T-helper 2 cell treated with Interferon-gamma antibody and Interleukin-4, amounts not matched to agents 100 ng/mL and 5 ng/mL, for 36 hours (primary cell): ENCODE measurements at regions not wholly inside any gene's neighbourhood (a gene's known extent, or its start where the extent isn't known, plus 50 kb on each side); places are given as distances from the start of the nearest gene placed in this dataset.
"Not testable (repeated sequence)": the region's sequence is repeated elsewhere in the genome, so short reads cannot be mapped to it uniquely, and the experiment has no call there.

Experiments used
- intact Hi-C: fragments of 100-400 bp; cut with micrococcal nuclease; formaldehyde crosslinking; loops from one replicate; pipeline ENCODE4 v1.15.1; 2023

DNA sequence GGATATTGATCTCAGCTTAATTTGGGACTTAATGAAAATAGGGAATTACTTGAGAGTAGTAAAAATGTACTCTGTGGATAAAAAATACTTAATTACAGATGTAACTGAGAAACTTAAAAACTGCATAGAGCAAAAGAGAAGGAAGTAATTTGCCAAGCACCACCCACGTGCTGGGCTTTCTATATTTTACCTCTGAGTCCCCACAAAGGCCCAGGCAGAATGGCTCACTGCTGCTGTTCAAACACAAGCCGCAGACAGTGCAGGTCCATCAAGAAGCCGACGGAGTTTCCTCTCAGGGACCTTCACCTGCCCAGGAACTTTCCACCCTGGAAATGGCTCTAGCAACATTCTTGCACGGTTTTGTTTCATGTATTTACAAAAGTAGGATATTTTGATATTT, 77.2 kb upstream of the TRPM1 start:
- intact Hi-C loops = no loop called here

DNA sequence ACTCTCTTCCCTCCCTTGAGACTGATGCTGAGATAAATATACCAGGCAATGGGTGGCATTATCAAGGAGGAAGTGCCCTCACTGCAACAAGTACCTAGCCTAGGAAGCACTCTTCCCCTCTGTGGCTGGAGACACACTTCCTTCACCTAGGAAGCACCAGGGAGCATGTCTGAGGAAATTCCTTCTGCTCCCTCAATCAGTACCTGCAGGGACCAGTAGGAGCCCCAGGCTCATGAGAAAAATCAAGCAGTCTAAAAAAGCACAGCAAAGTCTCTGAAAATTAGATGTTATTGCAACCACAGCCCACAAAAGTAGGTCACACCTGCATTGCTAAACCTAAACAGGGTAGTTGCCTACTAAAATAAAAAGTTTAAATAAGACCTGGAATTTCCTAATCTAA, 78.2 kb upstream of the TRPM1 start:
- intact Hi-C loops = no loop called here

DNA sequence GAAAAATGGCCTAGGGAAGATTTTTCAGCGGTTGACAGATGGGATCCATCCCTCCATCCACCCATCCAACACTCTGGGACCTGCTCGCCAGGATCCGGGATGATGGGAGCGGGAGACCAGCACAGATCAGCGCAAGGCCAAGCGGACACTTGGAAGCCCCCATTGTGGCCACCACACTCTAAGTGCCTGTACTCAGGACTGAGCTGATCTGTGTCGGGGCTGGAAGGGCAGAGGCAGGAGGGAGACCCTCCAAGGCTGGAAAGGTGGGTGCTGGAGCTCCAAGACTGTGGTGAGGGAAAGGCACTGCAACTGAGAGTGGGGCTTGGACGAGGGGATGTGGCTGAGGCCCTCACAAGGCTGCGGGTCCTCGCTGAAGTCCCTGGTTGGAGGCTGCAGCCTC, 91.8 kb upstream of the TRPM1 start:
- intact Hi-C loops = no loop called here

DNA sequence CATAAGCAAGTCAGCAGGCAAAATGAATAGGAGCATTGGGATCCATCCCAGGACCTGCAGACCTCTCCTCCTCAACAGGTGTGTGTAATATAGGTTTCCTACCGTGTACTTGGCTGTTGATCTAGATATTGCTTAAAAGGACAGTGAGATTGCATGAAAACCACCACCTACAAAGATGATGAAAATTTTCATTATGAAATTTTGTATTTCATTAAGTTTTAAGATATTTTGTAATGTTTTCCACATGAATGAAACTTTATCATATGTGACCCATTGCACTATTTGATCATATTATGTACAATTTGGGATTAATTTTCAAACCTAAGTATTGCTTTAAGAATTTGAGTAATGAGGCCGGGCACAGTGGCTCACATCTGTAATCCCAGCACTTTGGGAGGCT, 94.3 kb upstream of the TRPM1 start:
- intact Hi-C loops = no loop called here

DNA sequence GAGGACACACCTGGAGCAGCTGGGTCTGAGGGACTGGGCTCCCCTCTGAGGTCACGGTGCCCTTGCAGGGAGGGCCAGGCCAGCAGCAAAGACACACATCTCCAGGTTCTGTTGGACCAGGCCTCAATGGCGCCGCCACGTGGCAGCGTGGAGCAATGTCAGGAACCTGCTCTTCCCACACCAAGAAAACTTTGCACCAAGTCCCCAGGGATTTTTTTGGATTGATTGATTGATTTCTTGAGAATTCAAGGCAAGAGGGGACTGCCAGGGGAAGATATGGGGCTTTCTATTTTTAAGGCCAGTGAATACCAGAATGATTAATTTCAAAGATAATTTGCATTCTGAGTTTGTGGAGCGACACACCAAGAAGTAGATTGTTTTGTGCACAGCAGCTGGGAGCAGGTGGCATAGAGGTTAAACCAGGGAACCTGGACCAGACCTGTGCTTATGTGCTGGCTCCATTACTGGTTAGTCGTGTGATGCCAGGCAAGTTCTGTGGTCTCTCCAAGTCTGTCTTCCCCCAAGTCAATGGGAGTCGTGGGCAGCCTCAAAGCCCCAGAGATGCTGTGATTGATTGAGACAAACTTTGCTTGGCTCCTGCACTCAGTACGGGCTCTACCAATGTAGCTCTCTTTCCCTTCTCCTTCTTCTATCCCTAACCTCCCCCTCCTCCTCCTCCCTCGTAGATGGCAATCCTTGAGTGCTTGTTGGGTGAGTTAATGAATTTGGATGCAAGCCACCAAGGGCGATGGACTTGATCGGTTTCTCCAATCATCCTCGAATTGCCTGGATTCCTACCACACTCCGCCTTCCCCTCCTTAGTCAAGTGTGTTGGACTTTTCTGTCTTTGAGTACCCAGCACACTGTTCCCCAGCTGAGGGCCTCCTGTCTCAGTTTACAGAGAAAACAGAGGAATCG, 96.2 kb upstream of the TRPM1 start:
- intact Hi-C loops = no loop called here

DNA sequence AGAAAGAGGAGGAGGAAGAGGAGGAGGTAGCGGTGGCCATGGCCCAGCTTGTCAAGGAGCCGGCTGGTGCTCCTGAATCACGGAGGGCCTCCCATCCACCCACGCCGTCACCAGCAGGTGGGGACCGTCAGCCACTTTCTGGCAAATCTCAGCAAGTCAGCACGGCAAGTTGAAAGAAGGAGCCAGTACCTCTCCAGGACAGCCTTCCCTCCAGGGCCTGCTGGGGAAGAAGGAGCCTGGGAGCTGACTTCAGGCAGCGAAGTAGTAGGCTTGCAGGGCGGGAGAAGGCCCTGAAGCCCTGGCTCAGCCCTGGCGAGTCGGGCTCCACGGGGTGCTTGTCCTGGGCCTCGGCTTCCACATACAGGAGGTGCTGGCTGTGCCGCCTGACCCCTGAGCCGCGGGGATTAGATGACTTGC, 99.2 kb upstream of the TRPM1 start:
- intact Hi-C loops = loop anchor here (1.0 to 2.0 kb wide), 2 partner anchors 124 to 290 kb away; no protein-coding TSS in a partner anchor

DNA sequence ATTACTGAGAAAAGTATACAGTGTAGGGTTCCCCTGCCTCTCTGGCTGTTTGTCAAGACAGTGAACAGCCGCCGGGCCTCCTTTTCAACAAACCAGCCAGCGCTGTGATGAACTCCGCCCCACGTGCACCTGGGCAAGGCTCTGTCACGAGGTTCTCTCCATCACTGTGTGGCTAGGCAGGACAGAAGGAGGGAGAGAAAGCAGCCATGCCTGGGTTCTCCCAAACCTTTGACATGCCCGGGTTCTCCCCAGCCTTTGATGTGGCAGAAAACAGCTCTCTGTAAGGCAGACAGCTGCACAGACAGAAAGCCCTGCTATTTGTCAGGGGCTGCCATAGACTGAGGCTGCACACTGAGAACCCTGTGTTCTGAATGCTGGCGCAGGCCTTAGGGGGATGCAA, 101.4 kb upstream of the TRPM1 start:
- intact Hi-C loops = no loop called here

DNA sequence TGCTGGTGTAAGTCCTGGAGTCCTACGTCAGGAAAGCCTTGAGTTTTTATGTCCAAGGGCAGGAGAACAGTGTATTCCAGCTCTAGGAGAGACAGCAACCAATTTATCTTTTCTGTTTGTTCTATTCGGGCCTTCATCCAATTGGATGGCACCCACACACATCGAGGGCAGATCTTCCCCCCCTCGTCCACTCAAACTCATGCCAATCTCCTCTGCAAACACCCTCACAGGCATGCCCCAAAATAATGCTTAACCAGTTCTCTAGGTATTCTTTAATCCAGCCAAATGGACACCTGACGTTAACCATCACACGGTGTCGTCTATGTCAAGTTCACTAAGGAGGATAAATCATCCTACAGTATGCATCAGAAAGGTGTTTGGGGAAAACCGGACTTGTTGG, 102.5 kb upstream of the TRPM1 start:
- intact Hi-C loops = no loop called here

DNA sequence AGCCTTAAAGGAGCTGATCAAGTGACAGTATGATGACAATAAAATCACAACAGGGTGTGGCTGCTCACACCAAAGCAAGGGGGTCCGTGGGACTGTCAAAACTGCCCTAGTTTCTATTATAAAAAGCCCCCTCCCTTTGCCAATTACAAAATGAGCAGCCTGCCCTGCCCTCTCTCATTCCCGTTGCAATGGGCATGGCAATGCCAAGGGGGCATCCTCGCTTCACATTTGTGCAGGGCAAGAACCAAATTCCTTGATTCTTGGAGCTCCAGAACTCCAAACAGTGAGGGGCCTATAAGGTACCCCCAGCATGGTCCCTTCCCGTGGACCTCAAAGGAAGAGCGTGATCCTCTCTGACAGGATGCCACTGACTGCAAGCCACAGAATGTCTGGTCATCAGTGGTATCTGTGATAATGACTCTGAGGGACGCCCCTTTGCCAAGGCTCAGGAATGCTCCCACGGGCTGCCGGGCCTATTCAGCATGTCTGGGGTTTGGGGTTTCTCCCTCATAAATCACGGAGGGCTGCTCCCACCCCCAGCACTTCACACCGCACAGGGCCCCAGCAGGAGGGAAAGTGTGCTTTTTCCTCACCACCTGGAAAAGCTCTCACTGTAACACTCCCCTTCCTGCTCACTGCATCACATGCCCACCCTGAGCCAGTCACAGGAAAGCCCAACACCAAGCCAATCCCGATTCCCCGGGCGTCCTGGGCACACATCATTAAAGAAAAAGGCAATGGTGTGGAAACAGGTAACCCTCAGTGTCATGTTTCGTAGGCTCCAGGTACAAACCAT, 105.1 kb upstream of the TRPM1 start:
- intact Hi-C loops = no loop called here

DNA sequence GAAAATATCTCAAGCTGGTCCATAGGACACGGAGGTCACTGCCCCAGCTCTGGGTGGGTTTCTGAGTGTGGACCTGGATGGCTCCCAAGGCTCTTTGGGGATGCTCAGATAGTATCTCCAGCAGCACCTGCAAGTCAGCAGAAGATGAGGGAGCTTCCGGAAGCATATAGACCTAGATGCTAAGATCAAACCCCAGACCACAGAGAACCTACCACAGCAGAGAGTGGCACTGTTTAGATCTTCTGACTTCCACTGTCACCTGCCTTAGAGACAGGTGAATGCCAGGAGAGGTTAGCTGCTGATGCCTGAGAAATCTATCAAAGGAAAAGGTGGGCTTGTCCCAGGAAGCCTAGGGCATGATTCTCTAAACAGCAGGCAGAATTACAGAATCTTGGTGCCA, 105.7 kb upstream of the TRPM1 start:
- intact Hi-C loops = no loop called here

DNA sequence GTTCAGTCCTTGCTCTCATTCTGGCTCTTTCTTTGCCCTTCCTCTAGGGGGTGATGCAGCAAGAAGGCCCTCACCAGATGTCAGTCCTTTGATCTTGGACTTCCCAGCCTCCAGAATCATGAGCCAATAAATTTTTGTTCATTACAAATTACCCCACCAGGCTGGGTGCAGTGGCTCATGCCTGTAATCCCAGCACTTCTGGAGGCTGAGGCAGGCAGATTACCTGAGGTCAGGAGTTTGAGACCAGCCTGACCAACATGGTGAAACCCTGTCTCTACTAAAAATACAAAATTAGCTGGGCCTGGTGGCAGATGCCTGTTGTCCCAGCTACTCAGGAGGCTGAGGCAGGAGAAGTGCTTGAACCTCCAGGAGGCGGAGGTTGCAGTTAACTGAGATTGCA, 106.3 kb upstream of the TRPM1 start:
- intact Hi-C loops = not testable (repeated sequence)

DNA sequence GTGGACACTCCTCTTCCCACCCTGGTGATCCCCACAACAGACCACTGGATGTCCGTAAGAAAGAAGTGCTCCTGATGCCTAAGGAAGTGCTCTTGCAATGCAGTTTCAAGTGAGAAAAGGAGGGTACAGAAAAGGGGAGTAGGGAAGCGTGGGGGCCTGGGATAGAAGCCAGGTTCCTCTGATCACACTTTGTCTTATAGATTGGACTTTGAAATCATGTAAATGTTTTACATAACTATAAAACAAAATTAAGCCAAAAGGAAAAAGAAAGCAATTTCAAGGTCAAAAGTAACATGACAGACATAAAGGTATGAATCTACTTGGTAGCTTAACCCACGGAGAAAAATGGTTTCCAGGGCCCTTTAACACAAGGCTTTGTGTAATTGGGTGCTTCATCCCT, 107.3 kb upstream of the TRPM1 start:
- intact Hi-C loops = no loop called here

DNA sequence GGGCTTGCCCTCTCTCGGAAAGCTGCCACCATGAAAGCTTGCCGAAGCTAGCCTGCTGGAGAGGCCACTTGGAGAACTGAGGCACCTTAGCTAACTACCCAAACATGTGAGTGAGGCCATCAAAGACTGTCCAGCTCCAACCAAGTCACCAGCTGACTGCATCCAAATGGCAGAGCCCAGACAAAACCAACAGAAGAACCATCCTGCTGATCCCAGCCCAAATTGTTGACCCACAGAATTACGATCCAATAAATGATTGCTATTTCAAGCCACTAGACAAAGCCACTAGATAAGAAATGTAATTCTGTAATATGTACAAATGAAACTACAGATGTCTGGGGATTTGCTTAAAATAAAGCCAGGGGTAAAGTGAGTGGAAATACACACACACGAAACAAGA, 109.8 kb upstream of the TRPM1 start:
- intact Hi-C loops = no loop called here

DNA sequence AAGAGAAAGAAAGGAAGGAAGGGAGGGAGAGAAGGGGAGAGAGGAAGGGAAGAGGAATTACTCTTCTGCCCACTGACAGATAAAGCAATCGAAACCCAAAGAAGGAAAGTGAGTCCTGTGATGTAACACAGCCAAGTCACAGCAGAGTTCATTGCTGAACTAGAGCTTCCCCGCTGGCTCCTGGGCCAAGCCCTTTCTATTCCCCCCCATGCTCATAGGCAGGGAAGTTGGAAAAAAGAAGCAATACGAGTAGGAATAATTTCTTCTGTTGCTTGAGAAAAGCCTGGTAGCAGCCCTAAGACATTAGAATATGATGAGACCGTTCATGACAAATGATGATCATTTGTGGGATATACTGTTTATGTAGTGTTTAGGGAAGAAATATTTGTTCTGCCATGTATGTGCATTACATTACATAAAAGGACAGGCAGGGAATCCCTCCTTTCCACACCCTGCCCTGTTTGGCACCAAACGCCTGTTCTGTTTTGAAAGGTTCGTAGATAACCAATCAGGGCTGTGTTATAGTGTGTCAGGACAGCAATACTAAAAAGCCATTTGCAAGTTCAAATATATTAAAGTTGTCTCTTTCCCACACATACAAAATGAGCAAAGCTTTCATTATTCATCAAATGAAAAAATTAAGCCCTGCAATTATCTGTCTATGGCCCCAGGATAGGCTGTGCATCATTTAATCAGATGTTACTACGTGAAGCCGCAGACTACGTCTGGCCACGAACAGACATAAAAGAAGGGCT, 111.0 kb upstream of the TRPM1 start:
- intact Hi-C loops = no loop called here

DNA sequence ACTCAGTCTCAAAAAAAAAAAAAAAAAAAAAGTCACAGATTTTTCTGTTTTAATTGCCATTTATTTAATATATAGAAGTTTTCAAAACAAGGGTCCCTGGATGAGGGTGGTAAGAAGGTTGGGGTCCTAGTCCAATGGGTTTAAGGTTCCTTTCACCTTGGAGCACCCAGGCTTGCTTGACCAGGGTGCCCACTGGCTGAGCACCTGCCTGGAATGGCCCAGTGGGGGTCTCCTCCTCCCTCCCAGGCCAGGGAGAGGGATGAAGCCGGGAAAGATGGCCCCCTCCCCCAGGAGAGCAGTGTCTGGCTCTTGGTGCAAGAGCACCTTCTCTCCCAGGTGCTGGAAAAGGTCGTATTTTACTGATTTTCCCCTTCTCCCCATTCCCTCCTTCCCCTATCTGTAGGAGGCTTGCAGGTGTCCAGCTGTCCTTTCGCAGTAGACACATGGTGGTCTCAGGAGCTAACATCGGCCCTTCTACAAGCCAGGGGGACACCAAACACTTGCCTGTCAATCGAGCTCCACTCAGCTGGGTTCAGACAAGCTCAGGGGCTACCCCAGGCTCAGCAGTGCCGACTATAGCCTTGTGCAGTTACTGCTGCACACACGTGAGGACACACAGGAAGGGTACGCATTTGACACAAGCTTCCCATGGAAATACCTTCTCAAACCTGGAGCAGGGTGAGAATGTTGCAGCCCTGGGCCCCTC, 112.3 kb upstream of the KLF13 start:
- intact Hi-C loops = no loop called here

DNA sequence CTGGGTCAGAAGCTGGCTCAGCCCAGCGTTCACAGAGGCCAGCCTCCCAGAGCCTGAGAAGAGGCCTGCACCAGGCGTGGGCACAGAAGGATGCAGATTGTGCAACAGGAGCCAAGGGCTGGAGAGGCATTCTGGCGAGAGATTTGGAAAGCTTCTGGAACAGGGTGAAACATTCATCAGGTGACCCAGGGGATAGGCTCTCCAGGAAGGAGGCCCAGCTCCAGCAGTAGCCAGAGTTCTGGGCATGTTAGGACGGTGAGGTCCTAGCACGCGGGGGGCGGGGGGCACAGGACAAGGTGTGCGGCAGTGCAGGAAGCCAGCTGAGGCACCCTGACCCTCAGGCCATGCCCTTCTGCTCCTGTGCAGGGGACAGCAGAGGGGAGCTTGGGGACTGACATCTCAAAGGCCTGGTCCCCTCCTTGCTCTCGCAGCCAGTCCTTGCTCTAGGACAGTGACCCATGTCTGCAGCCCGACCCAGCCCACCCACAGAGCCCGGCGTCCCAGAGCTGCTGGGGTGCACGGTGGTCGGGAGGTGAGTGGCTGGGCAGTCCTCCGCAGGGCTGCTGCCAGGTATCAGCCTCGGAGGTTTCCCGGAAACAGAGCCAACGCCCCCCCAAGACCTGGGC, 111.7 kb upstream of the KLF13 start:
- intact Hi-C loops = loop anchor here (1.0 to 5.0 kb wide), 5 partner anchors 111 to 273 kb away; partner anchors contain the start of gene KLF13

DNA sequence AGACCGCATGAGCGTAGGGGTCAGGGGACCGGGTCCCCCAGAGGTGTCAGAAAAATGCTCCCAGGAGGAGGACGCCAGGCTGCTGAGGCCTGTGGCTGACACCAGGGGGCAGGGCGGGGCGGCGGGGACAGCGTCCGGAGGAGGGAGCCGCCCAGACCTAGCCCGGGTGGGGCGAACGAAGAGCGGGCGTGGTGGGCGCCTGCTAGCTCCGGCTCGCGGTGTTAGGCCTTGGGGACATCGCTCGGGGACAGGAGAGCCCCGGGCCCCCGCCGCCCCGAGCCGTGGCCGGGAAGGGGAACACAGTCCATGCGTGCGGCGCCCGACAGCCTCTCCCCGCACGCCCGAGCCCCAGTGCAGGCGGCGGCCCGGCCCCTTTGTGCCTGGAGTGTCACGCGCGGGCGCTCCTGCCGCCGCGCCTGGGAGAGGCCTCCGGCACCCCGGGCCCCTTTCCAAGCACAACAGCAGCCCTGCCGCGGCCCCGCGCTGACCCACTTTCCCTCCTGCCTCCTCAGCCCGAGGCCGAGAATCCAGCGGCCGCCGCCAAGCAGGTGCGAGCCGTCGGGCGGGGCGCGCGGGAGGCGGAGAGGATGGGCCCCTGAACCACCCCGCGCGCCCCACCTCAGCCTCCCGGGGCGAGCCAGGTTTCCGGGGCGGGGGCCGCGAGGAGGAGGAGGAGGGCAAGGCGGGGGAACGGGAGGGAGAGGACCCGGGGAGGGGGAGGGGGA, 111.0 kb upstream of the KLF13 start:
- intact Hi-C loops = loop anchor here (1.0 to 5.0 kb wide), 7 partner anchors 27 to 273 kb away; partner anchors contain the start of gene KLF13

DNA sequence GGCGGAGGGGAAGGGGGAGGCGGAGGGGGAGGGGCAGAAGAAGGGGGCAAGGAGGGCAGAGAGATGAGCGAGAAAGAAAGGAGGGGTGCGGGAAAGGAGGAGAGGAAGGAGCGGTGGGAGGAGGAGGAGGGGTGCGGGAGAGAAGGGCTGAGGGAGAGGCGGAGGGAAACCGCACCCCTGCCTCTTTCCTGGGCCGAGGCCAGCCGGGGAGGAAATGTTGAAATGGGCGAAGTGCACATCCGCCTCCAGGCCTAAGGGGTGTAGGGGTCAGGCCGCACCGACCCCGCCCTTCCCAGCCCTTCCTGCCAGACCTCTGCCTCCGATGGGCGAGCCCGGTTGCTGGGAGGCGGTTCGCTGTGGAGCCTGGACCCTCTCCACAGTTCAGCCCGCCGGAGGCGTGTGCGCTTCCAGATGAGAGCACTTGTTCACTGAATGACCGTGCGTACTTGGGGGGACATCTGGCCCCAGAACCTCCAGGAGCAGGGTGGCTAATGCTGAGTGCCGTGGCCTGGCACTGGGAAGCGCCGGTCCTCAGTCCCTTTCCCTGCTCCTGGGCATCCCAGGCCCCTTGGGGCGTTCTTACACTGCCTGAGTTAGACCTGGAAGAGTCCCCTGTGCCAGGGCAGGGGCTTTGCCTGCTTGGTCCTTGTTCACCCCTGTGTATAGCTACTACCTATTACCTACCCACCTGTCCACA, 110.3 kb upstream of the KLF13 start:
- intact Hi-C loops = loop anchor here (2.0 to 5.0 kb wide), 3 partner anchors 26 to 131 kb away; no protein-coding TSS in a partner anchor

DNA sequence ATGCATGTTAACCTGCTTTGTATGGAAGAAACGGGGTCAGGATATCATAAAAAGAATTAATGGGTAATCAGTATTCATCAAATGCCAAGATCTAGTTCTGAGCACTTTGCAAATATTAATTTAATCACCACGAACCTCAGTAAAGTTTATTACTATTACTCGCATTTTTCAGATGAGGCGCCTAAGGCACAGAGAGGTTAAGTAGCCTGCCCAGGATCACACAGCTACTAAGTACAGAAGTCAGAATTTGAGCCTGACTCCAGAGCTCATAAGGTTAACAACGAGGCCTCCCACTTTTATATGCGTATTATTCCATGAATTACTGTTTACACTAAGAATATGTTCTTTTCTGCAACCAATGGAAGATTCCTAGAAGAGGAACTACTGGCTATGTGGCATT, 109.6 kb upstream of the KLF13 start:
- intact Hi-C loops = loop anchor here (2.0 to 5.0 kb wide), 3 partner anchors 26 to 130 kb away; no protein-coding TSS in a partner anchor
